Psoas muscle (tissue), 7 donors: ENCODE measurements at regions not wholly inside any gene's neighbourhood (a gene's known extent, or its start where the extent isn't known, plus 50 kb on each side); places are given as distances from the start of the nearest gene placed in this dataset.

ENCODE experiments used
- ATAC-seq, 4 donors: fragments of 200-7000 bp; cut with Tn5 transposase; one replicate each; pipeline ENCODE4 v1.9.1; 2020; ENCODE audit warnings: moderate library complexity in 3 of 4, mild to moderate bottlenecking in 2 of 4
- DNase-seq, 2 donors: peaks; one replicate each; pipeline ENCODE4 v3.0.0-alpha.2; 2020
- H3K27ac ChIP-seq: fragments of 200-600 bp; one replicate; pipeline ENCODE4 v1.8.0; 2022
- H3K27me3 ChIP-seq, 3 donors: fragments of 200-600 bp in 1 of 3; one replicate each; pipeline versions ENCODE4 v1.6.1 to v1.8.0; 2013 to 2022; ENCODE audit warnings: low read length in 2 of 3, mild to moderate bottlenecking in 2 of 3, moderate library complexity in 1 of 3; ENCODE audit not compliant: insufficient read depth in 3 of 3
- H3K36me3 ChIP-seq, 2 donors: fragments of 200-600 bp in 1 of 2; one replicate each; pipeline versions ENCODE4 v1.6.1 to v1.8.0; 2013 to 2022; ENCODE audit warnings: low read depth in 1 of 2, mild to moderate bottlenecking in 1 of 2, moderate library complexity in 1 of 2; ENCODE audit not compliant: insufficient read depth in 1 of 2
- H3K4me1 ChIP-seq: fragments of 200-600 bp; one replicate; pipeline ENCODE4 v1.8.0; 2022
- H3K4me3 ChIP-seq: fragments of 200-600 bp; one replicate; pipeline ENCODE4 v1.8.0; 2022; ENCODE audit warnings: mild to moderate bottlenecking
- H3K9me3 ChIP-seq: fragments of 200-600 bp; one replicate; pipeline ENCODE4 v1.8.0; 2022
- WGBS, 3 donors: extraction: QIAGEN DNeasy Blood & Tissue Kit; methylation state at CpG; one replicate each; pipeline versions ENCODE4 v1.1.6 to v1.1.7; 2013; 5-methylcytosine and 5-hydroxymethylcytosine counted together
- intact Hi-C, 2 donors: fragments of 100-400 bp; cut with DNase I; formaldehyde crosslinking; loops; one replicate each; pipeline versions ENCODE4 v1.11.0 to v1.14.2; 2022
- TF ChIP-seq, protein P1 (sequence below): fragments of 200-600 bp; IDR thresholded peaks from one replicate; pipeline ENCODE4 v1.8.0; 2022; ENCODE audit warnings: antibody characterized with exemption
- donor health status: healthy with polysubstance abuse.
- donor health status: DM: no; HTN: no; CAD: no; lungs with moderate emphysema.
- donor health status: Bipolar disorder and iron deficiency.
- donor health status: healthy.
- donor health status: DM: yes; HTN: yes; CAD: no.
- donor health status: DM: no; HTN: no; CAD: no.
- donor health status: DM: yes; HTN: yes; CAD: no.

DNA sequence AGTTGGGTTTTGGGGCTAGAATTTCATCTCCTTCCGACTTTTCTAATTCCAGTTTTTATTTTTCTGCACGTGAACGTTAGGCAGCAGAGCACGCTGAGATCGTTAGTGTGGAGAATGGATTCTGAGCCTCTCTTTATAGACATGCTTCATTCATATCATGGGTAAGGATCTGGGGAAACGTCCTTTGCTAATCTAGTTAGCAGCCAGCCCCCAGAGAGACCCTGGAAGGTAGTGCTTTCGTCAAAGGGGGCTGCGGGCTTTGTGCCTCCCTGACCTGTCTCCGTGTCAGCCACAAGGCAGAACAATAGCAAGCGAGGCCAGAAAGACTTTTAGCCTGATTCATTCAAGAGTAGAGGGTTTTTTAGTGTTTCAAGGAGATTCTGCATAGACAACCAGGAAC is 196.3 kb upstream of the KLF6 start:
- ATAC-seq (no peak), DNase-seq (no peak)
- TF ChIP-seq, protein P1, sequence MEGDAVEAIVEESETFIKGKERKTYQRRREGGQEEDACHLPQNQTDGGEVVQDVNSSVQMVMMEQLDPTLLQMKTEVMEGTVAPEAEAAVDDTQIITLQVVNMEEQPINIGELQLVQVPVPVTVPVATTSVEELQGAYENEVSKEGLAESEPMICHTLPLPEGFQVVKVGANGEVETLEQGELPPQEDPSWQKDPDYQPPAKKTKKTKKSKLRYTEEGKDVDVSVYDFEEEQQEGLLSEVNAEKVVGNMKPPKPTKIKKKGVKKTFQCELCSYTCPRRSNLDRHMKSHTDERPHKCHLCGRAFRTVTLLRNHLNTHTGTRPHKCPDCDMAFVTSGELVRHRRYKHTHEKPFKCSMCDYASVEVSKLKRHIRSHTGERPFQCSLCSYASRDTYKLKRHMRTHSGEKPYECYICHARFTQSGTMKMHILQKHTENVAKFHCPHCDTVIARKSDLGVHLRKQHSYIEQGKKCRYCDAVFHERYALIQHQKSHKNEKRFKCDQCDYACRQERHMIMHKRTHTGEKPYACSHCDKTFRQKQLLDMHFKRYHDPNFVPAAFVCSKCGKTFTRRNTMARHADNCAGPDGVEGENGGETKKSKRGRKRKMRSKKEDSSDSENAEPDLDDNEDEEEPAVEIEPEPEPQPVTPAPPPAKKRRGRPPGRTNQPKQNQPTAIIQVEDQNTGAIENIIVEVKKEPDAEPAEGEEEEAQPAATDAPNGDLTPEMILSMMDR = no peak
- WGBS, 3 donors = 29 to 66% (median 38%) methylated on average over 10 of the region's 10 CpGs
- Histone ChIP-seq H3K27ac (no peak overlapping the region), H3K4me3 (no peak overlapping the region), H3K9me3 (no peaks in the 10 kb centered on the region), H3K4me1 (no peaks in the 10 kb centered on the region), H3K27me3 (no peaks in the 10 kb centered on the region), H3K36me3 (no peaks in the 10 kb centered on the region)
- intact Hi-C loops = no loop called here

DNA sequence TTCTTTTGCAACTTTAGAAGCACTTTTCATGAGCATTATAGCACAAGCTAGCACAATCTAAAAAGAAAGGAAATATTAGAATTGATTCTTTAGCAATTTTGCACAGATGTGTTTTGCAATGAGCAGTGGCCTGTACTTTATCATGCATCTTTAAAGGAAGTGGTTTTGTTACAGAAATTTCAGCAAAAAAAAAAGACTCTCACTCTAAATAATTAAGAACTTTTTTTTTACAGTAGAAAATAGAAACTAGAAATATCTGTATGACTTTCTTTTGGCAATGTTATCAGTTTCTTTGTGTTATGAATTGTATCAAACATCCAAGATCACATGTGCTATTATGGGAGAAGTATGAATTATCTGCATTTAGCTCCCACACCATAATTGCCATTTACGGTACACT is 195.7 kb upstream of the KLF6 start:
- DNase-seq (no peak), ATAC-seq (no peak)
- Histone ChIP-seq H3K4me3 (no peak overlapping the region), H3K27ac (no peak overlapping the region), H3K27me3 (no peaks in the 10 kb centered on the region), H3K9me3 (no peaks in the 10 kb centered on the region), H3K4me1 (no peaks in the 10 kb centered on the region), H3K36me3 (no peaks in the 10 kb centered on the region)
- TF ChIP-seq, protein P1 = no peak
- WGBS, 3 donors = 80 to 90% (median 88%) methylated on average over 1 of the region's 1 CpG
- intact Hi-C loops = no loop called here

DNA sequence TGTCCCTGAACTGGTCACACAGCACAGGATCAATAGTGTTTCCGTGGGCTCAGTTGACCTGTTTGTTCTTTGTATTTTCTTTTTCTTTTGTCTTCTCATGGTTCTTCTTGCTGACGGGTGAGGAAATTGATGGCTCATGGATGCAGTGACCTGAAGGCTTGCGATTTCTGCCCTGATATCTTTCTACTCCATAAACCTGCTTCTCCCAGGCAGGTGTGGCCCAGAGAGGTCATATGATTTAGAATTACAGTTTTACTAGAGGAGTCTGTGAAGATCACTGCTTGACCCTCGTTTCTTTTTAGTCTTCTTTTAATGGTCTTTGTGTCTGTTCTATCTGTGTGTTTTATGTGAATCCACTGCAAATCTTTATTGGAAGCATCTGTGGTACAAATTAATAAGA is 195.1 kb upstream of the KLF6 start:
- ATAC-seq (no peak), DNase-seq (no peak)
- Histone ChIP-seq H3K4me3 (no peak overlapping the region), H3K9me3 (no peaks in the 10 kb centered on the region), H3K36me3 (no peaks in the 10 kb centered on the region), H3K27me3 (no peaks in the 10 kb centered on the region), H3K27ac (no peak overlapping the region), H3K4me1 (no peaks in the 10 kb centered on the region)
- intact Hi-C loops = no loop called here
- TF ChIP-seq, protein P1 = no peak
- WGBS, 3 donors = 70 to 84% (median 70%) methylated on average over 4 of the region's 4 CpGs

DNA sequence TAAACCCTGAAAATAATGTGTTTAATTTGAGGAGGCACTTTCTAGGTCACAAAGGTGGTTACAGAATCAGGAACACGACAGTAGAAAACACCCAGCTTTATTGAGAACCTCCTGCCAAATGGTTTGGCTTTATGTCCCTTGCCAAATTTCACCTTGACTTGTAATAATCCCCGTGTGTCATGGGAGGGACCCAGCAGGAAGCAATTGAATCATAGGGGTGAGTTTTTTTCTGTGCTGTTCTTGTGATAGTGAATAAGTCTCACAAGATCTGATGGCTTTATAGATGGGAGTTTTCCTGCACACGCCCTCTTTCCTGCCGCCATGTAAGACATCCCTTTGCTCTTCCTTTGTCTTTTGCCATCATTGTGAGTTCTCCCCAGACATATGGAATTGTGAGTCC is 193.8 kb upstream of the KLF6 start:
- intact Hi-C loops = no loop called here
- Histone ChIP-seq H3K4me1 (no peaks in the 10 kb centered on the region), H3K9me3 (no peaks in the 10 kb centered on the region), H3K4me3 (no peak overlapping the region), H3K36me3 (no peaks in the 10 kb centered on the region), H3K27ac (no peak overlapping the region), H3K27me3 (no peaks in the 10 kb centered on the region)
- no peak for DNase-seq
- WGBS, 3 donors = 75 to 80% (median 79%) methylated on average over 4 of the region's 4 CpGs
- no peak for ATAC-seq
- TF ChIP-seq, protein P1 = no peak

DNA sequence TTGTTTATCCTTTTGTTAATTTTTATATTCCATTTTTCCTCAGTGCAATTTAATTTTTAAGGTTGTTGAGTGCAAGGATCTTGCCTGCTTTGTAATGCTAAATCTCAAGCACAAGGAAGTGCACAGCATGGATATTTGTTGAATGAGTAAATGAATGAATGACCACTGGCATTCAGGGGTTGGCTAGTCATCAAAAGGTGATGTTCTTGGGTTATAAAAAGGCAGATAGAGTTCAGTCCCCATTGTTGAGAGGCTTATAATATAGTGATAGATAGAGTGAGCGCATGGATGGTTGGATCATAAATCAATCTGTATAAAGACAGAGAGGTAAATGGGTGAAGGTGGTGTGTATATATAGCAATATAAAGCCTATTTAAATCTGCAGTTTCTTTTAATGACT is 193.2 kb upstream of the KLF6 start:
- Histone ChIP-seq H3K4me3 (no peak overlapping the region), H3K9me3 (no peaks in the 10 kb centered on the region), H3K27ac (no peak overlapping the region), H3K4me1 (no peaks in the 10 kb centered on the region), H3K27me3 (no peaks in the 10 kb centered on the region), H3K36me3 (no peaks in the 10 kb centered on the region)
- DNase-seq = no peak
- TF ChIP-seq, protein P1 = no peak
- intact Hi-C loops = no loop called here
- 99 to 100% (median 100%) methylated on average over 1 of the region's 1 CpG for WGBS, 3 donors
- no peak for ATAC-seq
